ENCODE measurements at regions not wholly inside any gene's neighbourhood (a gene's known extent, or its start where the extent isn't known, plus 50 kb on each side); places are given as distances from the start of the nearest gene placed in this dataset.

- TF ChIP-seq CTCF (conservative IDR thresholded peaks at IDR 0.05; ENCODE audit: low read depth, low read length) (no peak), EZH2phosphoT487 (IDR thresholded peaks at IDR 0.05; ENCODE audit: borderline replicate concordance, low read length) (no peak), EZH2 (IDR thresholded peaks at IDR 0.05; ENCODE audit: low read length, unreplicated experiment) (no peak)
- intact Hi-C loops (cut with micrococcal nuclease), result no loop called here
- ChIA-PET POLR2A (ENCODE audit: unreplicated experiment) (no interaction called here), CTCF (no interaction called here)
- peaks cover 17% of the 10 kb centered on the region for H3K4me1 ChIP-seq (ENCODE audit: insufficient read depth, low read length)
- H3K4me3 ChIP-seq (ENCODE audit: low read length), result no peak overlapping the region
- H3K9ac ChIP-seq (ENCODE audit: low read length), result no peak overlapping the region
- H2AFZ ChIP-seq (ENCODE audit: low read length), result no peak overlapping the region
- ATAC-seq (no peak), DNase-seq (peak; percentile 37)
- no peaks in the 10 kb centered on the region for H3K27me3 ChIP-seq (ENCODE audit: low read length)
- BruUV-seq (replicated peaks), result no TSS peak
- no peaks in the 10 kb centered on the region for H3F3A ChIP-seq (ENCODE audit: low read length, unreplicated experiment)
- no peak overlapping the region for H3K4me2 ChIP-seq (ENCODE audit: low read length)
- no peaks in the 10 kb centered on the region for H3K79me2 ChIP-seq (ENCODE audit: low read length)
- no peaks in the 10 kb centered on the region for H3K9me3 ChIP-seq (ENCODE audit: low read length)
- no peaks in the 10 kb centered on the region for H4K20me1 ChIP-seq (ENCODE audit: low read length)
- H3K9me2 ChIP-seq (replicated peaks; ENCODE audit: low read length), result no peaks in the 10 kb centered on the region
- no peak overlapping the region for H3K27ac ChIP-seq (ENCODE audit: low read length)
- no peaks in the 10 kb centered on the region for H3K36me3 ChIP-seq (ENCODE audit: low read depth, low read length)
These were observed 1158.1 kb upstream of the TENM4 start for GRCh38 chr11:80598905-80599304.

GRCh38 chr11:80596291-80596810 lies 1155.5 kb upstream of the TENM4 start:
- BruUV-seq (replicated peaks), result no TSS peak
- H3K4me2 ChIP-seq (ENCODE audit: low read length), result no peak overlapping the region
- H3K4me3 ChIP-seq (ENCODE audit: low read length), result no peak overlapping the region
- H4K20me1 ChIP-seq (ENCODE audit: low read length), result no peaks in the 10 kb centered on the region
- H3K27ac ChIP-seq (ENCODE audit: low read length), result no peak overlapping the region
- CTCF ChIA-PET, result no interaction called here
- no peaks in the 10 kb centered on the region for H3K36me3 ChIP-seq (ENCODE audit: low read depth, low read length)
- H3K27me3 ChIP-seq (ENCODE audit: low read length), result no peaks in the 10 kb centered on the region
- no peak overlapping the region for H3K9ac ChIP-seq (ENCODE audit: low read length)
- no peaks in the 10 kb centered on the region for H3K9me3 ChIP-seq (ENCODE audit: low read length)
- no peak for TF ChIP-seq CTCF (conservative IDR thresholded peaks at IDR 0.05; ENCODE audit: low read depth, low read length)
- TF ChIP-seq EZH2 (IDR thresholded peaks at IDR 0.05; ENCODE audit: low read length, unreplicated experiment), result no peak
- no peak for TF ChIP-seq EZH2phosphoT487 (IDR thresholded peaks at IDR 0.05; ENCODE audit: borderline replicate concordance, low read length)
- H3F3A ChIP-seq (ENCODE audit: low read length, unreplicated experiment), result no peaks in the 10 kb centered on the region
- H3K79me2 ChIP-seq (ENCODE audit: low read length), result no peaks in the 10 kb centered on the region
- no peak overlapping the region for H2AFZ ChIP-seq (ENCODE audit: low read length)
- peaks cover 22% of the 10 kb centered on the region for H3K4me1 ChIP-seq (ENCODE audit: insufficient read depth, low read length)
- POLR2A ChIA-PET (ENCODE audit: unreplicated experiment), result no interaction called here
- intact Hi-C loops (cut with micrococcal nuclease), result no loop called here
- ATAC-seq (no peak), DNase-seq (peak; percentile 16)
- no peaks in the 10 kb centered on the region for H3K9me2 ChIP-seq (replicated peaks; ENCODE audit: low read length)

- intact Hi-C loops (cut with micrococcal nuclease), result no loop called here
- ATAC-seq, result no peak
These were observed 1154.2 kb upstream of the TENM4 start for GRCh38 chr11:80595011-80595410.

More at GRCh38 chr11:80595011-80595410, 1154.2 kb upstream of the TENM4 start:
- CTCF ChIA-PET, result no interaction called here
- H3K4me3 ChIP-seq (ENCODE audit: low read length), result no peak overlapping the region
- no peaks in the 10 kb centered on the region for H3F3A ChIP-seq (ENCODE audit: low read length, unreplicated experiment)
- no peaks in the 10 kb centered on the region for H3K9me3 ChIP-seq (ENCODE audit: low read length)
- DNase-seq, result peak; percentile 69
- no peaks in the 10 kb centered on the region for H4K20me1 ChIP-seq (ENCODE audit: low read length)
- H3K4me2 ChIP-seq (ENCODE audit: low read length), result peak overlapping the region; percentile 13; the same call in 1 of the 2 replicates
- H2AFZ ChIP-seq (ENCODE audit: low read length), result no peak overlapping the region
- peak overlapping the region; percentile 32 for H3K27ac ChIP-seq (ENCODE audit: low read length)
- POLR2A ChIA-PET (ENCODE audit: unreplicated experiment), result no interaction called here
- no peaks in the 10 kb centered on the region for H3K79me2 ChIP-seq (ENCODE audit: low read length)
- TF ChIP-seq CTCF (conservative IDR thresholded peaks at IDR 0.05; ENCODE audit: low read depth, low read length), result no peak
- no peak for TF ChIP-seq EZH2 (IDR thresholded peaks at IDR 0.05; ENCODE audit: low read length, unreplicated experiment)
- H3K4me1 ChIP-seq (ENCODE audit: insufficient read depth, low read length), result peaks cover 22% of the 10 kb centered on the region
- no TSS peak for BruUV-seq (replicated peaks)
- H3K9ac ChIP-seq (ENCODE audit: low read length), result no peak overlapping the region
- H3K27me3 ChIP-seq (ENCODE audit: low read length), result no peaks in the 10 kb centered on the region
- no peaks in the 10 kb centered on the region for H3K36me3 ChIP-seq (ENCODE audit: low read depth, low read length)
- no peaks in the 10 kb centered on the region for H3K9me2 ChIP-seq (replicated peaks; ENCODE audit: low read length)

Data from PC-3 (cell line).